BJ (cell line): ENCODE measurements at regions not wholly inside any gene's neighbourhood (a gene's known extent, or its start where the extent isn't known, plus 50 kb on each side); places are given as distances from the start of the nearest gene placed in this dataset.

Experiments used
- CTCF ChIA-PET: fragments of 350-600 bp; formaldehyde crosslinking; extraction: SDS; loops from one replicate; lab custom pipeline; 2021; ENCODE audit warnings: antibody characterized with exemption, inconsistent platforms; lab: Yijun Ruan, JAX
- POLR2A ChIA-PET: fragments of 300-600 bp; sonication (Branson Sonifier 250); formaldehyde crosslinking; extraction: SDS; loops from one replicate; lab custom pipeline; 2021; ENCODE audit warnings: antibody characterized with exemption; lab: Charles Lee
- DNase-seq: peaks from one replicate; pipeline ENCODE4 v3.0.0-alpha.2; 2011; ENCODE audit warnings: low read depth
- H3K27me3 ChIP-seq: 2 replicates; pipeline ENCODE4 v1.6.0; 2011; ENCODE audit warnings: low read length; ENCODE audit not compliant: control insufficient read depth, insufficient read depth
- H3K36me3 ChIP-seq: 2 replicates; pipeline ENCODE4 v1.5.1; 2011; ENCODE audit warnings: low read length; ENCODE audit not compliant: control insufficient read depth, insufficient read depth
- H3K4me3 ChIP-seq: 2 replicates; pipeline ENCODE4 v1.5.1; 2011; ENCODE audit warnings: low read depth, mild to moderate bottlenecking, control low read depth, low read length
- TF ChIP-seq, protein P1 (sequence below): IDR thresholded peaks from 2 replicates; pipeline ENCODE4 v1.5.1; 2011; ENCODE audit warnings: low read depth, mild to moderate bottlenecking, control low read depth, inconsistent platforms, low read length, moderate library complexity; ENCODE audit not compliant: insufficient read depth

- POLR2A ChIA-PET: no interaction called here
- DNase-seq: no peak
These were observed 119.6 kb upstream of the SMAD3 start for GRCh38 chr15:66945842-66946241.

DNA sequence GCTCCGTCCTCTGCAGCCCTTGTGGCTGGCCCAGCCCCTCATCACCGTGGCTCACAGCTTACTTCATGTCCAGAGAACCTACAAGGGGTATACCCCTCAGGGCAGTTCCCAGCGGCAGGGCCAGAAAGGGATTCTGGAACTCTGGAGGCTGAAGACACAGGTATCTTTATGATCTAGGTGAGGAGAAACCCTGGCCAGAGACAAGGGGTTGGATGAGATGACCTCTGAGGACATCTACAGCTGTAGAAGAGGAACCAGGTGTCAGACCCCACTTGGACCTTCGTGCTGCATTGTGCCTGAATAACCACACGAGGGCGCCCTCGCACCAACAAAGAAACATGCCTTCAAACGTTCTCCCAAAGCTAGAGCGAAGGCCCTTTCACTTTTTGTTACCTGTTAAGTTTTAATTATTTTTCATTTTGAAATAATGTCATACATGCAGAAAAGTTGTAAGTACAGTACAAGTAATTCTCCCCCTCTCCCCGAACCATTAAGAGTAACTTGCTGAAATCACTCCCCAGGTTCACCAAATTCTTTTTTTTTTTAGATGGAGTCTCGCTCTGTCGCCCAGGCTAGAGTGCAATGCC is 118.7 kb upstream of the SMAD3 start:
- POLR2A ChIA-PET: no interaction called here
- TF ChIP-seq, protein P1, sequence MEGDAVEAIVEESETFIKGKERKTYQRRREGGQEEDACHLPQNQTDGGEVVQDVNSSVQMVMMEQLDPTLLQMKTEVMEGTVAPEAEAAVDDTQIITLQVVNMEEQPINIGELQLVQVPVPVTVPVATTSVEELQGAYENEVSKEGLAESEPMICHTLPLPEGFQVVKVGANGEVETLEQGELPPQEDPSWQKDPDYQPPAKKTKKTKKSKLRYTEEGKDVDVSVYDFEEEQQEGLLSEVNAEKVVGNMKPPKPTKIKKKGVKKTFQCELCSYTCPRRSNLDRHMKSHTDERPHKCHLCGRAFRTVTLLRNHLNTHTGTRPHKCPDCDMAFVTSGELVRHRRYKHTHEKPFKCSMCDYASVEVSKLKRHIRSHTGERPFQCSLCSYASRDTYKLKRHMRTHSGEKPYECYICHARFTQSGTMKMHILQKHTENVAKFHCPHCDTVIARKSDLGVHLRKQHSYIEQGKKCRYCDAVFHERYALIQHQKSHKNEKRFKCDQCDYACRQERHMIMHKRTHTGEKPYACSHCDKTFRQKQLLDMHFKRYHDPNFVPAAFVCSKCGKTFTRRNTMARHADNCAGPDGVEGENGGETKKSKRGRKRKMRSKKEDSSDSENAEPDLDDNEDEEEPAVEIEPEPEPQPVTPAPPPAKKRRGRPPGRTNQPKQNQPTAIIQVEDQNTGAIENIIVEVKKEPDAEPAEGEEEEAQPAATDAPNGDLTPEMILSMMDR: peak; percentile 78
- H3K36me3 ChIP-seq: no peaks in the 10 kb centered on the region
- H3K4me3 ChIP-seq: no peak overlapping the region
- H3K27me3 ChIP-seq: no peaks in the 10 kb centered on the region
- CTCF ChIA-PET: interaction anchor here (0.6 to 7.3 kb wide), 44 partner anchors 10 to 891 kb away, joined by 3 to 64 read pairs (median 4); partner anchors contain the start of gene SMAD3
- no peak for DNase-seq

More at GRCh38 chr15:66945842-66946241, 119.6 kb upstream of the SMAD3 start:
- Histone ChIP-seq H3K27me3 (no peaks in the 10 kb centered on the region), H3K4me3 (no peak overlapping the region), H3K36me3 (no peaks in the 10 kb centered on the region)
- TF ChIP-seq, protein P1: no peak
- CTCF ChIA-PET: interaction anchor here (0.9 to 7.3 kb wide), 27 partner anchors 9 to 885 kb away, joined by 3 to 64 read pairs (median 6); partner anchors contain the start of gene SMAD3

DNA sequence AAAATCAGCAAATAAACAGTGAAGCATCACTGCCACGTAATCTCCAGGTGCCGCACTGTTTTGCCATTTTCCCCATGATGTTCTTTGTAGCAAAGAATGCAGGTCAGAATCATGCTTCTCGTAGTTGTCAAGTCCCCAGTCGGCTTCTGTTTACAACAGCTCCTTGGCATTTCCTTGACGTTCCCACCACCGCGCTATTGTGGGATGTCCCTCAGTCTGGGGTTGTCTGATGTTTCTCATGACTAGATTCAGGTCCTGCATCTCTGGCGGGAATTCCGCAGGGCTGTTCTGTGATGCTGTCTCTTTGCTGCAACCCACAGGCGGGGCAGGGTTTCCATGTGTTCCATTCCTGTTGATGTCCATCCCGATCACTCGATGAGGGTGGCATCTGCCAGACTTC is 117.9 kb upstream of the SMAD3 start:
- H3K36me3 ChIP-seq: no peaks in the 10 kb centered on the region
- H3K4me3 ChIP-seq: no peak overlapping the region
- no peaks in the 10 kb centered on the region for H3K27me3 ChIP-seq
- ChIA-PET POLR2A (no interaction called here), CTCF (interaction anchor here (0.8 to 7.3 kb wide), 16 partner anchors 87 to 874 kb away, joined by 3 to 64 read pairs (median 6); no protein-coding TSS in a partner anchor)
- no peak for DNase-seq
- TF ChIP-seq, protein P1: no peak

DNA sequence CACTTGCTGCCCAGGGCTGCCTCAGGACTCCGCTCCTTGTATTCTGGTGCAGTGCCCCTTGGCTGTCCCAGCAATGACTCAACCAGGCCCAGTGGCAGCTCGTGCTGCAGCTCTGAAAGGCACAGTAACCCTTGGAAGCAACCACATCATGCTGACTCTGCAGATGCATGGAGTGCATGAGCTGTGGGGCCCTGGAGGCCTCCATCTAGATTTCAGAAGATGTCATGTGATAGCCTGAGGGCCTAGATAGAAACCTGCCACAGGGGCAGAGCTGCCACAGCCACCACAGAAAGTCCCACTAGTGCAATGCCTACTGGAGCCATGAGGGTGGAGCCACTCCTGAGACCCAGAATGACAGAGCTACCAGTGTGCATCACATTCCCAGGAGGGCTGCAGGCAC is 117.1 kb upstream of the SMAD3 start:
- TF ChIP-seq, protein P1: no peak
- POLR2A ChIA-PET: no interaction called here
- CTCF ChIA-PET: interaction anchor here (0.9 to 7.3 kb wide), 8 partner anchors 10 to 873 kb away, joined by 3 to 64 read pairs (median 4); no protein-coding TSS in a partner anchor
- no peaks in the 10 kb centered on the region for H3K27me3 ChIP-seq
- DNase-seq: no peak
- H3K36me3 ChIP-seq: no peaks in the 10 kb centered on the region
- H3K4me3 ChIP-seq: no peak overlapping the region

GRCh38 chr15:66950114-66950513 is 115.3 kb upstream of the SMAD3 start:
- H3K36me3 ChIP-seq: no peaks in the 10 kb centered on the region
- ChIA-PET POLR2A (no interaction called here), CTCF (interaction anchor here (7.3 kb wide), 1 partner anchor 354 kb away, joined by 64 read pairs; no protein-coding TSS in a partner anchor)
- no peak overlapping the region for H3K4me3 ChIP-seq
- no peak for DNase-seq
- TF ChIP-seq, protein P1: no peak
- H3K27me3 ChIP-seq: no peaks in the 10 kb centered on the region
